SK-N-MC (cell line): ENCODE measurements at regions not wholly inside any gene's neighbourhood (a gene's known extent, or its start where the extent isn't known, plus 50 kb on each side); places are given as distances from the start of the nearest gene placed in this dataset.

ENCODE experiments used
- DNase-seq: peaks from one replicate; pipeline ENCODE4 v3.0.0-alpha.2; 2011; ENCODE audit warnings: low read depth, low spot score
- H3K27ac ChIP-seq: fragments of 200-600 bp; sonication (generic); 2 replicates; pipeline ENCODE4 v1.5.1; 2016; ENCODE audit warnings: mixed run types
- H3K36me3 ChIP-seq: fragments of 200-600 bp; sonication (generic); 2 replicates; pipeline ENCODE4 v1.6.1; 2017; ENCODE audit warnings: antibody characterized with exemption, low read length, mixed read lengths; ENCODE audit not compliant: insufficient read depth
- H3K4me3 ChIP-seq: fragments of 200-600 bp; sonication (generic); 2 replicates; pipeline ENCODE4 v1.5.1; 2016
- H3K9ac ChIP-seq: fragments of 200-600 bp; sonication (generic); 2 replicates; pipeline ENCODE4 v1.8.0; 2017; ENCODE audit warnings: mixed run types, mixed read lengths; ENCODE audit not compliant: insufficient read length
- H3K9me3 ChIP-seq: fragments of 200-600 bp; sonication (generic); 2 replicates; pipeline ENCODE4 v1.6.1; 2017; ENCODE audit warnings: low read depth, mild to moderate bottlenecking, antibody characterized with exemption, low read length, moderate library complexity, mixed read lengths
- EZH2 ChIP-seq: fragments of 200-600 bp; sonication (generic); IDR thresholded peaks from one replicate; pipeline ENCODE4 v1.6.1; 2017; ENCODE audit warnings: antibody characterized with exemption
- FOXP2 ChIP-seq: optimal IDR thresholded peaks from 2 replicates; pipeline ENCODE3; 2011; ENCODE audit warnings: mild to moderate bottlenecking, moderate library complexity; ENCODE audit not compliant: insufficient read depth; ENCODE audit errors: extremely low read length, control extremely low read depth
- POLR2AphosphoS5 ChIP-seq: IDR thresholded peaks from 2 replicates; pipeline ENCODE4 v1.6.1; 2012; ENCODE audit warnings: mild to moderate bottlenecking, low read depth, low read length, borderline replicate concordance

DNA sequence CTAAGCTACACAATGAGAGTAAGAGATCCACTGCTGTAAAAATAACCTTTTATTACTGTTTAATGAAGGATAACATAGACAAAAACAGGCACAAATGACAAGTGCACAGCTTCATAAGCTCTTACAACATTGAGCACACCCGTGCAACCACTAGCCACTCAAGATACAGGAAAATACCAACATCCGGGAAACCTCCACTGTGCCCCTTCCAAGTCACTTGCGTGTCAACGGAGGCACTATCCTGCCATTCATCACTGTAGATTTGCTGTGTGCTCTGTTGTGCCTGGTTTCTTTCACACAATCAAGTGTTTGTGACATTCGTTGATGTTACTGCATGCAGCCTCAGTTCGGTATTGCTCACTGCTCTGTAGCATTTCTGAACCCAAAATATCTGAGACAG is 292.9 kb upstream of the MYT1L start:
- Histone ChIP-seq H3K27ac (no peak overlapping the region), H3K36me3 (no peaks in the 10 kb centered on the region), H3K9me3 (no peaks in the 10 kb centered on the region), H3K4me3 (no peak overlapping the region), H3K9ac (no peak overlapping the region)
- DNase-seq: no peak
- TF ChIP-seq POLR2AphosphoS5: no peak
- TF ChIP-seq FOXP2: no peak
- TF ChIP-seq EZH2: no peak

DNA sequence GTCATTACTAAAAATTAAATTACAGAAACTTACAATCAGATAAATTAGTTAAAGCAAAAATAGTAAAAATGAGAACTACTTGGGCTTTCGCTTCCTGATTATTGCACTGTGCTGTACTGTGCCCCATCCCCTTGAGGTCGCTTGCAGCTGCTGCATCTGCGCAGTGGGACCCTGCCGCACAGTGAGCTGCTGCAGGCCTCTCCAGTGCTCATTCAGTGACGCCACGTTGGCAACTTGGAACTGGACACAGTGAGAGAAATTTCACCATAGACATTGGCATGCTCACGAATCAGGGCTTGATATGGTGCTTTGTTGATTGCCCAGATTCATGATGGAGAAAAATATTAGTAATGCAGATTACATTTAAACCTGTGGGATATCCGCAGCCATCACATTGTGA is 290.8 kb upstream of the MYT1L start:
- H3K27ac ChIP-seq: no peak overlapping the region
- H3K36me3 ChIP-seq: no peaks in the 10 kb centered on the region
- TF ChIP-seq EZH2: no peak
- no peak overlapping the region for H3K9ac ChIP-seq
- DNase-seq: no peak
- H3K4me3 ChIP-seq: no peak overlapping the region
- H3K9me3 ChIP-seq: no peaks in the 10 kb centered on the region

DNA sequence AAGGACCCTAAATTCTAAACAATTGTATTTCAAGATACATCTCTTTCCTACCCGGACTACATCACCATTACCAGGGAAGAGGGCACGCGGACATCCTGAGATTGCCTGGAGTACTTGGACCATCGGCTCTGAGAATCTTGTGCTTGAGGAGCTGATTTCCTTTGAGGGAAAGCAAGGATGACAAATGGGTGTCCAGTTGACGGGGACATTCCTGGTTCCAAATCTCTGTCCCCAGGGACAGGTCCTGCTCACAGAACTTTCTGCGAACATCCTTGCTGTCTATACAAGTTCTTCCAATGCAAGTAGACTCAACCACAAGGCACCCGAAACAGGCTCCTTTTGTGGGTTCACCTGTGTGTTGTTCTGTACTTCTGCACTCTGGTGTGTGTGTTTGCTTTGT is 289.5 kb upstream of the MYT1L start:
- DNase-seq: no peak
- H3K9ac ChIP-seq: no peak overlapping the region

GRCh38 chr2:2619995-2620394 is 288.9 kb upstream of the MYT1L start:
- TF ChIP-seq EZH2 (no peak), POLR2AphosphoS5 (no peak), FOXP2 (no peak)
- H3K36me3 ChIP-seq: no peaks in the 10 kb centered on the region
- no peak overlapping the region for H3K4me3 ChIP-seq
- no peaks in the 10 kb centered on the region for H3K9me3 ChIP-seq
- H3K27ac ChIP-seq: no peak overlapping the region
- DNase-seq: no peak
- no peak overlapping the region for H3K9ac ChIP-seq

More for the DNA sequence above, 289.5 kb upstream of the MYT1L start:
- no peak overlapping the region for H3K4me3 ChIP-seq
- H3K27ac ChIP-seq: no peak overlapping the region
- no peaks in the 10 kb centered on the region for H3K9me3 ChIP-seq
- H3K36me3 ChIP-seq: no peaks in the 10 kb centered on the region
- no peak for TF ChIP-seq POLR2AphosphoS5

DNA sequence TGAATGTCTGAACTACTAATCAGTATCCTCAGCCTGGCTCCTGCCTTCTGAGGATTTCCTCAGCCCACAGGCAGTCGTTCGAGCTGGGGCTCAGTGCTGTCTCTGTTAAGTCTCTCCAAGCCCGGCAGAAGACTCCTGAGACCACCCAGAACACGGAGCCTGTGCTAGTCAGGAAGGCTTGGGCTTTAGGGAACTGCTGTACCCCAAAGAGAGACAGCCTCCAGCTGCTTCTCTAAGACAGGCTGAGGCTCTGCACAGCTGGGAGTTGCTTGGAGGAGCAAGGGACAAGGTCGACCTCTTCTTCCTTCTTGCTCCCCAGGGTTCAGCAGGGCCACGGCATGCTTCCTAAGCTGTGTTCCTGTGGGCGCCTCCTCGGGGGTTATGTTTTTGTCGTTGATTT is 283.4 kb upstream of the MYT1L start:
- H3K9ac ChIP-seq: no peak overlapping the region
- H3K27ac ChIP-seq: no peak overlapping the region
- H3K36me3 ChIP-seq: no peaks in the 10 kb centered on the region
- no peak overlapping the region for H3K4me3 ChIP-seq
- TF ChIP-seq POLR2AphosphoS5 (no peak), FOXP2 (no peak), EZH2 (no peak)
- no peaks in the 10 kb centered on the region for H3K9me3 ChIP-seq
- DNase-seq: no peak

DNA sequence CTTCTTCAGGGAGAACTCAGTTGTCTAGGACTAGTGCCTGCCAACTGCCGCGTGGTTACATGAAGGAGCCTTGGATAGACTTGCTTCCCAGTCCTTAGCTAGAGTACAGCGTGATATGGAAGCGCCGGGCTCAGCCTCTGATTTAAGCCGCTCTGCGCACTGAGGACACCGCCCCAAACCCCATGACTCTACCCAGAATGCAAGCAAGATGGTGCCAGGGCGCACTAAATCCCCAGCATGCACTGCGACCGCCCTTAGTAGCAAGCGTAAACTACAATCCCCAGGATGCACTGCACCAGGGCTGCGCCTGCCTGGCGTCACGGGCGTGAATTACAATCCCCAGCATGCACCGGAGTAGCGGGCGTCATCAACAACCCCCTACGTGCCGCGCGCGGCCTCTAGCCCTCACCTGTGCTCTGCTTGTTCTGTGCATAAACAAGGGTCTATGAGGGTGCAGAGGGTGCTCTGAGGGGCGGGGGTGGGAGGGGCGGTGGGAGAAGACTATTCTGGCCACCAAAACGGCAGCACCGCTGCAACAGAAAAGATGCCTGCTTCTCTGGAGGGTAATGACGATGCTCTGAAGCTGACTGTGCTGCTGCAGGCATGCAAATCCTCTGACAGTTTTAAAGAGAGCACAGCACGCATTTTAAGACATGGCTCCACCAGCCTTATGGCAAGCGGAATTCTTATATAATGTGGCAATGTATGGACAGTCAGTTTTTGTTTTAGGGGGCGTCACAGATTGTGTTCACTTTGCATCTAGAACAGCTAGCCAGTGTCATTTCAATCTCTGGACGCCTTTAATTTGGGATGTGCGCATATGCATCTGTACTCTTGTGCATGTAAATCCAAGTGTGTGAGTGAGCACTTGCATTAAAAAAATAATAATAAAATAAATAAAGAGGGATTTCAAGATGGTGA is 282.5 kb upstream of the MYT1L start:
- Histone ChIP-seq H3K9me3 (no peaks in the 10 kb centered on the region), H3K4me3 (peak overlapping the region; percentile 57), H3K9ac (no peak overlapping the region), H3K27ac (no peak overlapping the region), H3K36me3 (no peaks in the 10 kb centered on the region)
- DNase-seq: peak; percentile 2
- TF ChIP-seq EZH2: no peak
- peak; percentile 43; the same call in 1 of the 2 replicates for TF ChIP-seq POLR2AphosphoS5
- TF ChIP-seq FOXP2: no peak

GRCh38 chr2:2610751-2611150 is 279.7 kb upstream of the MYT1L start:
- H3K9me3 ChIP-seq: no peaks in the 10 kb centered on the region
- no peak overlapping the region for H3K9ac ChIP-seq
- H3K27ac ChIP-seq: no peak overlapping the region
- no peak for DNase-seq
- no peaks in the 10 kb centered on the region for H3K36me3 ChIP-seq
- H3K4me3 ChIP-seq: no peak overlapping the region
- TF ChIP-seq FOXP2 (no peak), POLR2AphosphoS5 (no peak), EZH2 (no peak)

GRCh38 chr2:2600366-2600765 is 269.3 kb upstream of the MYT1L start:
- no peaks in the 10 kb centered on the region for H3K9me3 ChIP-seq
- TF ChIP-seq FOXP2 (no peak), POLR2AphosphoS5 (no peak), EZH2 (no peak)
- no peak for DNase-seq
- no peak overlapping the region for H3K4me3 ChIP-seq
- H3K9ac ChIP-seq: no peak overlapping the region
- H3K27ac ChIP-seq: no peak overlapping the region
- no peaks in the 10 kb centered on the region for H3K36me3 ChIP-seq

GRCh38 chr2:2599441-2599840 is 268.4 kb upstream of the MYT1L start:
- H3K9me3 ChIP-seq: no peaks in the 10 kb centered on the region
- TF ChIP-seq EZH2: no peak
- TF ChIP-seq POLR2AphosphoS5: no peak
- no peak for TF ChIP-seq FOXP2
- no peak overlapping the region for H3K4me3 ChIP-seq
- no peak overlapping the region for H3K9ac ChIP-seq
- H3K27ac ChIP-seq: no peak overlapping the region
- DNase-seq: no peak
- no peaks in the 10 kb centered on the region for H3K36me3 ChIP-seq

DNA sequence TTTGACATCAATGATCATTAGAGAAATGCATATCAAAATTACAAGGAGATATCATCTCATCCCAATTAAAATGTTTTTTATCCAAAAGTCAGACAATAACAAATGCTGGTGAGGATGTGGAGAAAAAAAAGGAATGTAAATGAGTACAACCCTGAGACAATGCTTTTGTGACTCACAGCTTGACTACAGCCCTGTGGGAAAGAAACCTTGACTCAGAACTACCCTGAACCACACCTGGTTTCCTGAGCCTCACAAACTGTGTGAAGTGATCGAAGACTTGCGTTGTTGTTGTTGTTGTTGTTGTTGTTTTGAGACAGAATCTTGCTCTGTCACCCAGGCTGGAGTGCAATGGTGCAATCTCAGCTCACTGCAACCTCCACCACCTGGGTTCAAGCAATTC is 266.6 kb upstream of the MYT1L start:
- no peaks in the 10 kb centered on the region for H3K9me3 ChIP-seq
- no peak for DNase-seq
- no peaks in the 10 kb centered on the region for H3K36me3 ChIP-seq
- no peak for TF ChIP-seq EZH2
- no peak overlapping the region for H3K4me3 ChIP-seq
- no peak overlapping the region for H3K9ac ChIP-seq
- no peak overlapping the region for H3K27ac ChIP-seq
